CD8-positive, alpha-beta memory T cell (primary cell): ENCODE measurements at regions not wholly inside any gene's neighbourhood (a gene's known extent, or its start where the extent isn't known, plus 50 kb on each side); places are given as distances from the start of the nearest gene placed in this dataset.

Source experiments
- CTCF ChIA-PET: fragments of 350-600 bp; sonication (Branson Sonifier 250); formaldehyde crosslinking; loops from one replicate; lab custom pipeline; 2021; ENCODE audit warnings: antibody characterized with exemption; lab: Charles Lee
- POLR2A ChIA-PET: fragments of 350-600 bp; sonication (Branson Sonifier 250); formaldehyde crosslinking; loops from one replicate; lab custom pipeline; 2021; ENCODE audit warnings: antibody characterized with exemption; lab: Charles Lee
- DNase-seq, 5 donors: peaks; one replicate each; pipeline versions ENCODE4 v3.0.0 to v3.0.0-alpha.2; 2020 to 2022; ENCODE audit warnings: mixed read lengths in 1 of 5
- H3K27ac ChIP-seq: one replicate; pipeline ENCODE4 v1.7.0; 2013; ENCODE audit warnings: low read depth, mild to moderate bottlenecking, low read length, moderate library complexity
- H3K27me3 ChIP-seq: 2 replicates; pipeline ENCODE4 v1.7.0; 2013; ENCODE audit warnings: low read length, mild to moderate bottlenecking; ENCODE audit not compliant: insufficient read depth, poor library complexity, severe bottlenecking
- H3K36me3 ChIP-seq: 2 replicates; pipeline ENCODE4 v1.7.0; 2013; ENCODE audit warnings: mild to moderate bottlenecking, low read length, moderate library complexity; ENCODE audit not compliant: insufficient read depth
- H3K4me1 ChIP-seq: 2 replicates; pipeline ENCODE4 v1.7.0; 2013; ENCODE audit warnings: mild to moderate bottlenecking, low read length, moderate library complexity; ENCODE audit not compliant: insufficient read depth
- H3K4me3 ChIP-seq: 2 replicates; pipeline ENCODE4 v1.7.0; 2013; ENCODE audit warnings: mild to moderate bottlenecking, low read length
- H3K9me3 ChIP-seq: 2 replicates; pipeline ENCODE4 v1.7.0; 2013; ENCODE audit warnings: mild to moderate bottlenecking, low read length
- H3K27ac Mint-ChIP-seq, 8 donors: one replicate each; pipeline ENCODE4 v1.8.0; 2020 to 2021; ENCODE audit warnings: mixed read lengths in 8 of 8, mild to moderate bottlenecking in 6 of 8, inconsistent platforms in 3 of 8, moderate library complexity in 3 of 8
- H3K27me3 Mint-ChIP-seq, 2 donors: one replicate each; pipeline ENCODE4 v1.8.0; 2020 to 2021; ENCODE audit warnings: mixed read lengths in 2 of 2, mild to moderate bottlenecking in 1 of 2, moderate library complexity in 1 of 2
- H3K36me3 Mint-ChIP-seq, 3 donors: one replicate each; pipeline ENCODE4 v1.8.0; 2020 to 2021; ENCODE audit warnings: mixed read lengths in 3 of 3, inconsistent platforms in 1 of 3, mild to moderate bottlenecking in 1 of 3
- H3K4me1 Mint-ChIP-seq, 3 donors: one replicate each; pipeline ENCODE4 v1.8.0; 2020 to 2021; ENCODE audit warnings: mixed read lengths in 3 of 3, inconsistent platforms in 1 of 3, mild to moderate bottlenecking in 1 of 3
- H3K4me3 Mint-ChIP-seq, 7 donors: one replicate each; pipeline ENCODE4 v1.8.0; 2020 to 2021; ENCODE audit warnings: mixed read lengths in 7 of 7, mild to moderate bottlenecking in 6 of 7, moderate library complexity in 4 of 7, inconsistent platforms in 2 of 7
- H3K9me3 Mint-ChIP-seq, 5 donors: one replicate each; pipeline ENCODE4 v1.8.0; 2020 to 2022; ENCODE audit warnings: mixed read lengths in 5 of 5, mild to moderate bottlenecking in 3 of 5, moderate library complexity in 2 of 5, inconsistent platforms in 1 of 5

- CTCF ChIA-PET, result no interaction called here
- Mint-ChIP-seq H3K4me1 (no peaks in the 10 kb centered on the region), H3K9me3 (no peaks in the 10 kb centered on the region), H3K27me3 (peaks cover 1 to 6% of the 10 kb centered on the region in 2 donors), H3K27ac (no peak overlapping the region), H3K36me3 (no peaks in the 10 kb centered on the region), H3K4me3 (no peak overlapping the region)
- H3K4me1 ChIP-seq, result no peaks in the 10 kb centered on the region
- no peaks in the 10 kb centered on the region for H3K27me3 ChIP-seq
- H3K36me3 ChIP-seq, result no peaks in the 10 kb centered on the region
- no peaks in the 10 kb centered on the region for H3K9me3 ChIP-seq
- POLR2A ChIA-PET, result no interaction called here
- no peak overlapping the region for H3K27ac ChIP-seq
- DNase-seq, result no peak
- no peak overlapping the region for H3K4me3 ChIP-seq
Measured at GRCh38 chr10:121099592-121099991, 248.4 kb downstream of the WDR11 start.

DNA sequence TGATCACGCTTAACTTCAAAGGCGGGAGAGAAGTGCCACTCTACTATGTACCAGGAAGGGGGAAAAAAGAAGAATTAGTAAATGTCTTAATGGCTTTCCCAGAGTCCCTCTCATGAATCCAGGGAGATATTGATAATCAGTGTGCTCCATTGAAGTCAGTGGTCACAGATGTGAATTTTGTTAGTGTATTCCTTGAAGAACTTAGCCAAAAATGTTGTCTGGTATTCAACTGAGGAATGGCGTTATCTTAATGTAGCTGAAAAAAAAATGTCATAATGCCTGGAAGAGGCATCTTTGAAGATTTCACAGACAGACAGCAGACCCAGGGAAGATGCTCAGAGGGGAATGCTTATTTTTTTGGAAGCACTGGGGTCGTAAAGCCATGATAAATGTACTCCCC, 250.4 kb downstream of the WDR11 start:
- H3K4me3 ChIP-seq, result no peak overlapping the region
- no peaks in the 10 kb centered on the region for H3K9me3 Mint-ChIP-seq
- POLR2A ChIA-PET, result no interaction called here
- CTCF ChIA-PET, result no interaction called here
- no peak overlapping the region for H3K27ac Mint-ChIP-seq
- H3K27me3 ChIP-seq, result no peaks in the 10 kb centered on the region
- no peak overlapping the region for H3K27ac ChIP-seq
- DNase-seq, result no peak
- no peaks in the 10 kb centered on the region for H3K36me3 Mint-ChIP-seq
- peaks cover 0 to 3% of the 10 kb centered on the region in 2 donors for H3K27me3 Mint-ChIP-seq
- no peak overlapping the region for H3K4me3 Mint-ChIP-seq
- no peaks in the 10 kb centered on the region for H3K9me3 ChIP-seq
- no peaks in the 10 kb centered on the region for H3K36me3 ChIP-seq
- no peaks in the 10 kb centered on the region for H3K4me1 ChIP-seq
- H3K4me1 Mint-ChIP-seq, result no peaks in the 10 kb centered on the region

GRCh38 chr10:121102706-121103105, 251.5 kb downstream of the WDR11 start:
- H3K4me3 Mint-ChIP-seq, result no peak overlapping the region
- no peaks in the 10 kb centered on the region for H3K4me1 ChIP-seq
- H3K9me3 Mint-ChIP-seq, result no peaks in the 10 kb centered on the region
- no peaks in the 10 kb centered on the region for H3K27me3 ChIP-seq
- H3K27me3 Mint-ChIP-seq, result peaks cover 0 to 3% of the 10 kb centered on the region in 2 donors
- H3K36me3 Mint-ChIP-seq, result no peaks in the 10 kb centered on the region
- ChIA-PET CTCF (no interaction called here), POLR2A (no interaction called here)
- DNase-seq, result no peak
- H3K4me3 ChIP-seq, result no peak overlapping the region
- H3K36me3 ChIP-seq, result no peaks in the 10 kb centered on the region
- H3K27ac Mint-ChIP-seq, result no peak overlapping the region
- H3K9me3 ChIP-seq, result no peaks in the 10 kb centered on the region
- no peaks in the 10 kb centered on the region for H3K4me1 Mint-ChIP-seq
- H3K27ac ChIP-seq, result no peak overlapping the region

DNA sequence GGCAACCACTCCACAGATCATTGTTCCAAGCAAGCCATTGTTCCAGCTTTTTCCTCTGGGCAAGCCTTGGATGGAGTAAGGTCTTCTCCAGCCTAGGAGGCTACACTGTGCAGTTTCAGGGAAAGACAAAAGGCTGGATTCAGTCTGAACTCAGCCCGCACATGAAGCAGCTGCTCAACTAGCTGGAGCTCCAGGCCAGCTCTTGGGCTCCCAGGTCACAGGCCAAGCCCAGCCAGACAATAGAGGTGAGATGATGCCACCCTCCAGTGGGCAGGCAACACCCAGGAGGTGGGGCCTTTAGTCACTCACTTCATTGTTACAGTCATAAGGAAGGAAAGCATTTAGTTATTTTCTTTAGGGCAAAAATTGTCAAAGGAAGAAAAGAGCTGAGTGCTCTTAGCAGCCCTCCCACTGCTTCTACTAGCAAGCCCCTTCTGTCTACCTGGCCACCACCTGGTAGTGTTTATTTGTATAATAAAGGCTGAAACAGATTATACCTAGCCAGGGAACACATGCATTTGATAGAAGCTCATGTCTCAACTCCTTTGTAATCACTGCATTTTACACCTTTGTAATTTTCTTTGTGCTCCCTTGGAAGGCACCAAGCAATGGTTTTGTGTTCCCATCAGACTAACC, 253.4 kb downstream of the WDR11 start:
- peaks cover 0 to 3% of the 10 kb centered on the region in 2 donors for H3K27me3 Mint-ChIP-seq
- no peaks in the 10 kb centered on the region for H3K4me1 Mint-ChIP-seq
- Histone ChIP-seq H3K27ac (no peak overlapping the region), H3K27me3 (no peaks in the 10 kb centered on the region), H3K4me3 (no peak overlapping the region), H3K36me3 (no peaks in the 10 kb centered on the region), H3K4me1 (no peaks in the 10 kb centered on the region), H3K9me3 (no peaks in the 10 kb centered on the region)
- no peaks in the 10 kb centered on the region for H3K9me3 Mint-ChIP-seq
- ChIA-PET CTCF (no interaction called here), POLR2A (no interaction called here)
- H3K4me3 Mint-ChIP-seq, result no peak overlapping the region
- DNase-seq, result no peak
- no peak overlapping the region for H3K27ac Mint-ChIP-seq
- H3K36me3 Mint-ChIP-seq, result no peaks in the 10 kb centered on the region

GRCh38 chr10:121106611-121107010, 255.4 kb downstream of the WDR11 start:
- ChIA-PET POLR2A (no interaction called here), CTCF (no interaction called here)
- H3K4me1 ChIP-seq, result no peaks in the 10 kb centered on the region
- H3K36me3 Mint-ChIP-seq, result no peaks in the 10 kb centered on the region
- H3K9me3 ChIP-seq, result no peaks in the 10 kb centered on the region
- H3K27ac ChIP-seq, result no peak overlapping the region
- no peaks in the 10 kb centered on the region for H3K27me3 Mint-ChIP-seq
- no peak overlapping the region for H3K4me3 Mint-ChIP-seq
- DNase-seq, result no peak
- H3K9me3 Mint-ChIP-seq, result no peaks in the 10 kb centered on the region
- H3K4me3 ChIP-seq, result no peak overlapping the region
- H3K4me1 Mint-ChIP-seq, result no peaks in the 10 kb centered on the region
- H3K27me3 ChIP-seq, result no peaks in the 10 kb centered on the region
- H3K27ac Mint-ChIP-seq, result no peak overlapping the region
- H3K36me3 ChIP-seq, result no peaks in the 10 kb centered on the region

DNA sequence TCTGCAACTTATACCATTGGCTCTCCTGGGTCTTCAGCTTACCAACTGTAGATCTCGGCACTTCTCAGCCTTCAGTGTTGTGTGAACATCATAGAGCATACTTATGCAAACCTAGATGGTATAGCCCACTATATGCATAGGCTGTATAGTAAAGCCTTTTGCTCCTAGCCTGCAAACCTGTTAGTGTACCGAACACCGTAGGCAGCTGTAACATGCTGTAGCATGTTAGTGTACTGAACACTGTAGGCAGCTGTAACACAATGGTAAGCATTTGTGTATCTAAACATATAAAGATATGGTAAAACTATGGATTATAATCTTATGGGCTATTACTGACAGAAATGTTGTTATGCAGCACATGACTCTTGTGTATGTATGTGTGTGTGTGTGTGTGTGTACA, 256.9 kb downstream of the WDR11 start:
- peaks cover 0 to 3% of the 10 kb centered on the region in 2 donors for H3K27me3 Mint-ChIP-seq
- Histone ChIP-seq H3K27ac (no peak overlapping the region), H3K4me1 (no peaks in the 10 kb centered on the region), H3K27me3 (no peaks in the 10 kb centered on the region), H3K9me3 (no peaks in the 10 kb centered on the region), H3K4me3 (no peak overlapping the region), H3K36me3 (no peaks in the 10 kb centered on the region)
- H3K4me3 Mint-ChIP-seq, result no peak overlapping the region
- ChIA-PET POLR2A (no interaction called here), CTCF (no interaction called here)
- no peaks in the 10 kb centered on the region for H3K36me3 Mint-ChIP-seq
- no peaks in the 10 kb centered on the region for H3K9me3 Mint-ChIP-seq
- no peaks in the 10 kb centered on the region for H3K4me1 Mint-ChIP-seq
- H3K27ac Mint-ChIP-seq, result no peak overlapping the region
- no peak for DNase-seq

DNA sequence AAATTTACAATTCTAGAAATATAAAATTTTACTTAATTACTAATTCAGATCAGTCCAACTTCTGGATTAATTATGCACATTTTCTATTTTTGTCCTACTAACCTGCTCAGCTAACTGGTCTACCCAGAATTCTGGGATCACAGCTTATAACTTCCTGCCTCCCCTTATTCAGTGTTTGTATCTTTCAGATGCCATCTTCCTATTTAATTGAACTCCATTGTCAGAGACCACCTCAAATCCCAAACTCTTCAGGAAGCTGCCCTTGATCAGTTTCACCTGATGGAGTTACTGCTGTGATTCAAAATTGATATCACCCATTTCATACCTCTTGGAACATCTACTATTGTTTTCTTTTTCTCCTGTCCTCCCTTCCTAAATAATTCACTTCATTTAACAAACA, 259.2 kb downstream of the WDR11 start:
- H3K27ac Mint-ChIP-seq, result peak overlapping the region in 1 of 8 donors; percentile 37
- POLR2A ChIA-PET, result no interaction called here

DNA sequence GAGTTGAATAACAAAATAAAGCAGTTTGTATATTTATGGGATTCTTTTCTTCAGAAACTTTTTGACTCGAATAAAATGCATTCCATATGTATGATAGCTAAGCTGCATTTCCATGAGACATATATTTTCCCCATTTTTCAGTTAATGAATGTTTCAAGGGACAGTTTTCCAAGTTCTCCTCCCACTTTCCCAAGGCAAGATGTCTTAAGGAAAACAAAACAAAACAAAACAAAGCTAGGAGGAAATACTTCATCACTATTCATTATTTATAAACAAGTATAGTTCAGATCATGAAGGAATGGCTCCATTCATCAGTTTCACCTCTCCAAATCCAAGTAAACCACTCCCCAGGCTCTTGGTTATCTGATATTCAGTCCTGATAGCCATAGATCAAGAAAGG, 261.0 kb downstream of the WDR11 start:
- Histone ChIP-seq H3K36me3 (no peaks in the 10 kb centered on the region), H3K4me1 (no peaks in the 10 kb centered on the region), H3K27me3 (no peaks in the 10 kb centered on the region), H3K9me3 (no peaks in the 10 kb centered on the region), H3K27ac (no peak overlapping the region), H3K4me3 (no peak overlapping the region)
- ChIA-PET POLR2A (no interaction called here), CTCF (no interaction called here)
- no peak overlapping the region for H3K27ac Mint-ChIP-seq
- no peak overlapping the region for H3K4me3 Mint-ChIP-seq
- H3K9me3 Mint-ChIP-seq, result peaks cover 0 to 10% (median 4%) of the 10 kb centered on the region in 5 donors
- peaks cover 0 to 1% (median 0%) of the 10 kb centered on the region in 3 donors for H3K36me3 Mint-ChIP-seq
- H3K4me1 Mint-ChIP-seq, result no peaks in the 10 kb centered on the region
- DNase-seq, result no peak
- peaks cover 0 to 9% of the 10 kb centered on the region in 2 donors for H3K27me3 Mint-ChIP-seq

More for the DNA sequence above, 259.2 kb downstream of the WDR11 start:
- H3K27me3 ChIP-seq, result no peaks in the 10 kb centered on the region
- Mint-ChIP-seq H3K36me3 (peaks cover 0 to 1% (median 0%) of the 10 kb centered on the region in 3 donors), H3K4me3 (no peak overlapping the region), H3K27me3 (peaks cover 0 to 3% of the 10 kb centered on the region in 2 donors), H3K4me1 (no peaks in the 10 kb centered on the region), H3K9me3 (peaks cover 0 to 2% (median 1%) of the 10 kb centered on the region in 5 donors)
- DNase-seq, result no peak
- H3K9me3 ChIP-seq, result no peaks in the 10 kb centered on the region
- no peak overlapping the region for H3K27ac ChIP-seq
- no peak overlapping the region for H3K4me3 ChIP-seq
- no peaks in the 10 kb centered on the region for H3K4me1 ChIP-seq
- CTCF ChIA-PET, result no interaction called here
- H3K36me3 ChIP-seq, result no peaks in the 10 kb centered on the region
